OCI-LY3 (cell line): ENCODE measurements at regions not wholly inside any gene's neighbourhood (a gene's known extent, or its start where the extent isn't known, plus 50 kb on each side); places are given as distances from the start of the nearest gene placed in this dataset.

ENCODE experiments used
- H2AFZ ChIP-seq: fragments of 200-600, 300-600 bp; shearing (Covaris generic); 2 replicates; pipeline ENCODE4 v1.6.0; 2014; ENCODE audit warnings: antibody characterized with exemption, low read depth, low read length
- H3K27ac ChIP-seq: fragments of 200-600, 300-600 bp; sonication (generic); 2 replicates; pipeline ENCODE4 v1.5.1; 2014; ENCODE audit warnings: mild to moderate bottlenecking, low read length, moderate library complexity, mixed read lengths
- H3K27me3 ChIP-seq: fragments of 200-600, 300-600 bp; sonication (generic); 2 replicates; pipeline ENCODE4 v1.6.1; 2014; ENCODE audit warnings: low read depth, low read length, mixed read lengths
- H3K36me3 ChIP-seq: fragments of 200-600, 300-600 bp; sonication (generic); replicated peaks from 2 replicates; pipeline ENCODE3; 2014; ENCODE audit warnings: low read depth, low read length, mixed read lengths
- H3K4me1 ChIP-seq: fragments of 300-600, 200-600 bp; sonication (generic); 2 replicates; pipeline ENCODE4 v1.6.1; 2014; ENCODE audit warnings: low read length, mixed read lengths
- H3K4me2 ChIP-seq: fragments of 200-600, 300-600 bp; sonication (generic); 2 replicates; pipeline ENCODE4 v1.6.1; 2014; ENCODE audit warnings: low read length, mixed read lengths
- H3K4me3 ChIP-seq: fragments of 300-600, 200-600 bp; sonication (generic); 2 replicates; pipeline ENCODE4 v1.5.1; 2014; ENCODE audit warnings: antibody characterized with exemption, mild to moderate bottlenecking, low read length, moderate library complexity
- H3K79me2 ChIP-seq: fragments of 300-600, 200-600 bp; shearing (Covaris generic); 2 replicates; pipeline ENCODE4 v1.6.1; 2014; ENCODE audit warnings: mild to moderate bottlenecking, low read length, mixed read lengths
- H3K9ac ChIP-seq: fragments of 300-600, 200-600 bp; shearing (Covaris generic); 2 replicates; pipeline ENCODE4 v1.6.0; 2014; ENCODE audit warnings: mild to moderate bottlenecking, low read length, moderate library complexity
- H3K9me3 ChIP-seq: fragments of 200-600, 300-600 bp; shearing (Covaris generic); 2 replicates; pipeline ENCODE4 v1.6.1; 2014; ENCODE audit warnings: low read length, mixed read lengths; ENCODE audit not compliant: insufficient read depth
- H4K20me1 ChIP-seq: fragments of 200-600, 300-600 bp; sonication (generic); 2 replicates; pipeline ENCODE4 v1.6.1; 2016; ENCODE audit warnings: low read length, mixed read lengths; ENCODE audit not compliant: insufficient read depth
- CTCF ChIP-seq: fragments of 200-600, 300-600 bp; sonication (generic); IDR thresholded peaks from 2 replicates; pipeline ENCODE4 v1.5.1; 2014; ENCODE audit warnings: antibody characterized with exemption, low read length, low read depth
- EZH2phosphoT487 ChIP-seq: fragments of 200-600 bp; shearing (Covaris generic); IDR thresholded peaks from 2 replicates; pipeline ENCODE4 v1.6.1; 2018; ENCODE audit warnings: antibody characterized with exemption, mixed run types, low read depth

DNA sequence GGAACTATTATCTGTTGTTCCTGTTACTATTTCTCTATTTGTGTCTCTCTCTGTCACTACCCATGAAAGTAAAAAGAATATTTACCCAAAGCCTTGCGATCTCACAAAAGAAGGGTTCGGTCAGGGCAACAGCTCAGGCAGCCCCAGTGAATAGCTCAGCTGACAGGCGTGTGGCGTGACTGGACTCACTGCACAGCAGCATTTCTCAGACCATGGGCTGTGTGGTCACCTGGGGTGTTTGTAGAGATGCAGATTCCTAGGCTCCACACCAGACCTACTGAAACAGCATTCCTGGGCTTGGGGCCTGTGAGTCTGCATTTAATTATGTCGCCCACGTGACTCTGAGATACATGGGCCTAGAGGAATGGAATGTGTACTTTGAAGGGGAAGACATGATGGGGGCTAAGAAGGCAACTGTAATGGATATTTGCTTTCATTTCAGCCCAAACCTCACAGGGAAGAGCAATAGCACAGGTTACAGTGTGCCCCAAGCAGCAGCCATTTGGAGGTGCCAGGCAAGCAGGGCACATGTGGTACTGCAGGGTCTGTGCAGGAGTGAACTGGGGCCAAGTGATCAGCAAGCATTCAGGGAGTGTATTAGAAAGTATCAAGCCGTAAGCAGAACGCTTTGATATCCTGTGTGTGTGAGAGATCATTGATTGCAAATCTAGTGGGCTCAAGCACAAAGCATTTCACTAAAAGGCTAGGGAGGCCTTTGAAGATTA is 90.4 kb upstream of the RBMS1 start:
- Histone ChIP-seq H3K9ac (no peak overlapping the region), H3K4me1 (no peaks in the 10 kb centered on the region), H3K9me3 (no peaks in the 10 kb centered on the region), H3K4me2 (no peak overlapping the region), H4K20me1 (no peaks in the 10 kb centered on the region), H3K27me3 (no peaks in the 10 kb centered on the region), H3K79me2 (no peaks in the 10 kb centered on the region), H3K36me3 (no peaks in the 10 kb centered on the region), H3K4me3 (no peak overlapping the region), H2AFZ (no peak overlapping the region), H3K27ac (no peak overlapping the region)
- TF ChIP-seq CTCF (no peak), EZH2phosphoT487 (no peak)

DNA sequence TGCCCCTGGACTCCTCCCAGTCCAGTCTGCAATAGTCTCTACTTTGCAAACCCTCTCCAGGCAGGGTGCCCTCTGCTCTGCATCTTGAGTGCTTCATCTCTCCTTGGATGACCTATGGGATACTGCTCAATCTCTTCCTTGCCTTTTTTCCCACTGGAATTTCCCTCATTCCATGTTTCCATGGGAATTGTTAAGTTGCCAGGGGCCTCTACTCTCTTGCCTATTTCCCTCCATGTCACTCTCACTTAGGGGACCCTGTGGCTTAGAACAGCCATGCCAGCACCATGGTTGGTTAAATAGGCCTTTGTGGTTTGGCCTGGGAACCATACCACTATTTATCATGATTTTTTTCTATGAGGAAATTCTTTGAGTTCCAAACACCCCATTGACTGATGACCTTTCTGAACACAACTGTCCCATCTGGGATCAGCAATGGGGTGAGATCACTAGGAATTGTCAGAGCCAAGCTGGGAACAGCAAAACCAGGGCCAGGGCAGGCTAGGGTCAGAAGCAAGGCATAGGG is 91.4 kb upstream of the RBMS1 start:
- no peak overlapping the region for H3K9ac ChIP-seq
- no peaks in the 10 kb centered on the region for H3K36me3 ChIP-seq
- TF ChIP-seq EZH2phosphoT487 (no peak), CTCF (no peak)
- no peaks in the 10 kb centered on the region for H3K9me3 ChIP-seq
- no peak overlapping the region for H2AFZ ChIP-seq
- no peaks in the 10 kb centered on the region for H4K20me1 ChIP-seq
- H3K4me1 ChIP-seq, result peaks cover 3% of the 10 kb centered on the region
- H3K79me2 ChIP-seq, result no peaks in the 10 kb centered on the region
- H3K4me3 ChIP-seq, result no peak overlapping the region
- no peaks in the 10 kb centered on the region for H3K27me3 ChIP-seq
- no peak overlapping the region for H3K4me2 ChIP-seq
- no peak overlapping the region for H3K27ac ChIP-seq

DNA sequence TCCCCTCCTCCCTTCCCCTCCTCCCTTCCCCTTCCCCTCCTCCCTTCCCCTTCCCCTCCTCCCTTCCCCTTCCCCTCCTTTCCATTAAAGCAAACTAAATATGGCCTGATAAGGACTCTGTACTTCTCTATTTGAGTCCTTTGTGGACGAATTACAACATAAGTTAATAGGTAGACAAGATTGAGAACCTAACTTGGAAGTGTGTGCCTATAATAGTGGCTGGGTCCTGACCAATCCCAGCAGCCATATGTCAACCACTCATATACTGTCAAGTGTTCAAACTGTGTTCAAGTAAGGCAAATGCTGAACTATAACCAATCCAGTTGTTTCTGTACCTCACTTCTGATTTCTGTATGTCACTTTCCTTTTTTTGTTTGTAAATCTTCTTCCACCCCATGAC is 97.1 kb upstream of the RBMS1 start:
- Histone ChIP-seq H3K4me3 (no peak overlapping the region), H3K79me2 (no peaks in the 10 kb centered on the region), H2AFZ (no peak overlapping the region), H3K27me3 (no peaks in the 10 kb centered on the region), H4K20me1 (no peaks in the 10 kb centered on the region), H3K9ac (no peak overlapping the region), H3K27ac (no peak overlapping the region), H3K4me2 (no peak overlapping the region), H3K4me1 (peaks cover 3% of the 10 kb centered on the region), H3K9me3 (no peaks in the 10 kb centered on the region), H3K36me3 (no peaks in the 10 kb centered on the region)
- TF ChIP-seq EZH2phosphoT487, result no peak
- TF ChIP-seq CTCF, result no peak

GRCh38 chr2:160592401-160592800 is 98.8 kb upstream of the RBMS1 start:
- Histone ChIP-seq H3K79me2 (no peaks in the 10 kb centered on the region), H3K9me3 (no peaks in the 10 kb centered on the region), H3K36me3 (no peaks in the 10 kb centered on the region), H3K27me3 (no peaks in the 10 kb centered on the region), H4K20me1 (no peaks in the 10 kb centered on the region), H3K9ac (no peak overlapping the region), H2AFZ (no peak overlapping the region), H3K4me1 (peaks cover 3% of the 10 kb centered on the region), H3K27ac (no peak overlapping the region), H3K4me2 (no peak overlapping the region), H3K4me3 (no peak overlapping the region)
- TF ChIP-seq CTCF (no peak), EZH2phosphoT487 (no peak)
